H1 (cell line): ENCODE measurements at regions not wholly inside any gene's neighbourhood (a gene's known extent, or its start where the extent isn't known, plus 50 kb on each side); places are given as distances from the start of the nearest gene placed in this dataset.

Experiments
- CTCF ChIA-PET: fragments of 300-600 bp; sonication (Branson Sonifier 250); formaldehyde crosslinking; loops from one replicate; lab custom pipeline; 2021; ENCODE audit not compliant: partially characterized antibody; lab: Charles Lee
- POLR2A ChIA-PET: fragments of 300-600 bp; sonication (Branson Sonifier 250); formaldehyde crosslinking; loops from one replicate; lab custom pipeline; 2021; ENCODE audit warnings: inconsistent platforms; ENCODE audit not compliant: partially characterized antibody; lab: Charles Lee
- DNase-seq, 2 experiments: peaks; one replicate each; pipeline versions ENCODE4 v3.0.0 to v3.0.0-alpha.2; 2010 to 2022; ENCODE audit warnings: low spot score in 2 of 2, low read depth in 1 of 2, mixed read lengths in 1 of 2
- FAIRE-seq: peaks from 2 replicates; lab custom pipeline; 2011; peaks lifted over from hg19 to GRCh38; lab: Jason Lieb, UNC
- H2AFZ ChIP-seq: 2 replicates; pipeline ENCODE4 v1.8.1; 2012; ENCODE audit warnings: low read length, inconsistent platforms
- H2AK5ac ChIP-seq: 2 replicates; pipeline ENCODE4 v1.6.1; 2013; ENCODE audit warnings: low read depth, low read length
- H2BK120ac ChIP-seq: replicated peaks from 2 replicates; pipeline ENCODE3; 2013; ENCODE audit warnings: low read depth, low read length, inconsistent platforms
- H2BK12ac ChIP-seq: 2 replicates; pipeline ENCODE4 v1.6.1; 2013; ENCODE audit warnings: low read depth, low read length
- H2BK15ac ChIP-seq: 2 replicates; pipeline ENCODE4 v1.6.1; 2013; ENCODE audit warnings: low read length
- H2BK20ac ChIP-seq: 2 replicates; pipeline ENCODE4 v1.6.1; 2013; ENCODE audit warnings: low read length
- H2BK5ac ChIP-seq: 2 replicates; pipeline ENCODE4 v1.6.1; 2013; ENCODE audit warnings: low read depth, low read length
- H3K14ac ChIP-seq: 2 replicates; pipeline ENCODE4 v1.6.1; 2013; ENCODE audit warnings: inconsistent platforms; ENCODE audit not compliant: insufficient read length
- H3K18ac ChIP-seq: 2 replicates; pipeline ENCODE4 v1.6.1; 2013; ENCODE audit warnings: low read length; ENCODE audit errors: extremely low read depth
- H3K23ac ChIP-seq: 2 replicates; pipeline ENCODE4 v1.6.1; 2013; ENCODE audit warnings: inconsistent platforms; ENCODE audit not compliant: insufficient read length
- H3K23me2 ChIP-seq: 2 replicates; pipeline ENCODE4 v1.6.1; 2013; ENCODE audit warnings: low read depth, low read length
- H3K27ac ChIP-seq: 2 replicates; pipeline ENCODE4 v1.6.1; 2011; ENCODE audit warnings: low read depth, low read length, inconsistent platforms
- H3K27me3 ChIP-seq, 4 experiments: replicated peaks in 1 of 4; 1 replicate in 1 of 4; 2 replicates in 3 of 4; pipeline versions ENCODE4 v1.6.1 to v1.8.1; 2011 to 2013; ENCODE audit warnings: low read length in 3 of 4, mild to moderate bottlenecking in 3 of 4, inconsistent platforms in 2 of 4, mixed read lengths in 2 of 4, moderate library complexity in 1 of 4; ENCODE audit not compliant: control insufficient read depth in 3 of 4, insufficient read depth in 3 of 4; ENCODE audit errors: extremely low read depth in 1 of 4
- H3K36me3 ChIP-seq, 4 experiments: 2 replicates each; pipeline versions ENCODE4 v1.6.1 to v1.8.1; 2011 to 2013; ENCODE audit warnings: mild to moderate bottlenecking in 4 of 4, low read length in 3 of 4, moderate library complexity in 2 of 4, control low read depth in 1 of 4, inconsistent platforms in 1 of 4; ENCODE audit not compliant: insufficient read depth in 4 of 4, control insufficient read depth in 2 of 4
- H3K4ac ChIP-seq: replicated peaks from 2 replicates; pipeline ENCODE3; 2013; ENCODE audit warnings: low read length, low read depth, mixed read lengths, inconsistent platforms; ENCODE audit not compliant: insufficient read length
- H3K4me1 ChIP-seq, 4 experiments: replicated peaks in 1 of 4; 1 replicate in 1 of 4; 2 replicates in 3 of 4; pipeline versions ENCODE4 v1.6.1 to v1.8.1; 2011 to 2013; ENCODE audit warnings: low read length in 3 of 4, inconsistent platforms in 2 of 4, mixed read lengths in 1 of 4; ENCODE audit not compliant: insufficient read depth in 4 of 4, control insufficient read depth in 3 of 4
- H3K4me2 ChIP-seq, 2 experiments: 2 replicates each; pipeline versions ENCODE4 v1.6.1 to v1.8.1; 2011 to 2013; ENCODE audit warnings: low read depth in 2 of 2, low read length in 2 of 2, control low read depth in 1 of 2, inconsistent platforms in 1 of 2, mild to moderate bottlenecking in 1 of 2; ENCODE audit not compliant: insufficient read depth in 1 of 2
- H3K4me3 ChIP-seq, 4 experiments: fragments of 200-600, 300-600 bp in 1 of 4; sonication (generic), shearing (Covaris generic), sonication (Bioruptor Twin) in 1 of 4; 2 replicates each; pipeline versions ENCODE4 v1.5.1 to v1.8.1; 2011 to 2016; ENCODE audit warnings: low read length in 4 of 4, low read depth in 3 of 4, control low read depth in 2 of 4, inconsistent platforms in 2 of 4, mild to moderate bottlenecking in 2 of 4, mixed read lengths in 1 of 4, moderate library complexity in 1 of 4; ENCODE audit not compliant: insufficient read depth in 2 of 4; ENCODE audit errors: extremely low read depth in 1 of 4
- H3K56ac ChIP-seq: replicated peaks from 2 replicates; pipeline ENCODE3; 2013; ENCODE audit warnings: low read depth, mild to moderate bottlenecking, mixed read lengths, low read length, inconsistent platforms; ENCODE audit not compliant: insufficient read length
- H3K79me1 ChIP-seq: 2 replicates; pipeline ENCODE4 v1.6.1; 2013; ENCODE audit warnings: low read depth, low read length, control low read depth
- H3K79me2 ChIP-seq, 2 experiments: 2 replicates each; pipeline versions ENCODE4 v1.6.1 to v1.8.1; 2012 to 2013; ENCODE audit warnings: low read length in 2 of 2, mild to moderate bottlenecking in 2 of 2, inconsistent platforms in 1 of 2; ENCODE audit not compliant: insufficient read depth in 2 of 2, control insufficient read depth in 1 of 2
- H3K9ac ChIP-seq, 4 experiments: replicated peaks in 1 of 4; 1 replicate in 1 of 4; 2 replicates in 3 of 4; pipeline versions ENCODE4 v1.6.1 to v1.8.1; 2011 to 2013; ENCODE audit warnings: low read depth in 3 of 4, low read length in 3 of 4, control low read depth in 2 of 4, mild to moderate bottlenecking in 2 of 4, moderate library complexity in 2 of 4, inconsistent platforms in 1 of 4; ENCODE audit errors: extremely low read depth in 1 of 4
- H3K9me3 ChIP-seq, 2 experiments: 2 replicates each; pipeline versions ENCODE4 v1.6.1 to v1.8.1; 2012 to 2013; ENCODE audit warnings: mild to moderate bottlenecking in 2 of 2, moderate library complexity in 2 of 2, control low read depth in 1 of 2, inconsistent platforms in 1 of 2, low read depth in 1 of 2, low read length in 1 of 2, mixed read lengths in 1 of 2; ENCODE audit not compliant: insufficient read depth in 2 of 2
- H4K20me1 ChIP-seq, 2 experiments: replicated peaks in 1 of 2; 2 replicates each; pipeline versions ENCODE3 to v1.8.1; 2011 to 2013; ENCODE audit warnings: inconsistent platforms in 2 of 2, low read length in 2 of 2, mild to moderate bottlenecking in 1 of 2; ENCODE audit not compliant: insufficient read depth in 2 of 2, control insufficient read depth in 1 of 2
- H4K5ac ChIP-seq: 2 replicates; pipeline ENCODE4 v1.6.1; 2013; ENCODE audit warnings: low read length, low read depth, mixed read lengths, inconsistent platforms; ENCODE audit not compliant: insufficient read length
- H4K8ac ChIP-seq: 2 replicates; pipeline ENCODE4 v1.8.0; 2013; ENCODE audit warnings: mild to moderate bottlenecking, moderate library complexity, low read length, inconsistent platforms; ENCODE audit not compliant: insufficient read depth; ENCODE audit errors: extremely low read depth
- H4K91ac ChIP-seq: replicated peaks from 2 replicates; pipeline ENCODE3; 2013; ENCODE audit warnings: low read length, mixed read lengths, inconsistent platforms; ENCODE audit not compliant: insufficient read length
- ATF2 ChIP-seq: IDR thresholded peaks from 2 replicates; pipeline ENCODE4 v1.6.1; 2012; ENCODE audit warnings: low read length, inconsistent platforms
- CBX5 ChIP-seq: fragments of 300-800, 300-1000 bp; sonication (generic); IDR thresholded peaks from 2 replicates; pipeline ENCODE4 v1.7.1; 2016; ENCODE audit warnings: antibody characterized with exemption, low read length, low read depth
- CTCF ChIP-seq, 3 experiments: IDR thresholded peaks; 1 replicate in 2 of 3; 2 replicates in 1 of 3; pipeline versions ENCODE4 v1.5.1 to v1.6.1; 2011; ENCODE audit warnings: low read length in 3 of 3, mild to moderate bottlenecking in 3 of 3, inconsistent platforms in 2 of 3, low read depth in 1 of 3, moderate library complexity in 1 of 3; ENCODE audit not compliant: insufficient read depth in 1 of 3; ENCODE audit errors: control extremely low read depth in 1 of 3
- E2F6 ChIP-seq: IDR thresholded peaks from 2 replicates; pipeline ENCODE4 v1.6.1; 2012; ENCODE audit warnings: inconsistent platforms
- MAFK ChIP-seq: IDR thresholded peaks from 2 replicates; pipeline ENCODE4 v1.6.1; 2012; ENCODE audit warnings: low read depth, mild to moderate bottlenecking, improper control_type of control experiment, low read length
- POLR2A ChIP-seq, 2 experiments: IDR thresholded peaks; 1 replicate in 1 of 2; 2 replicates in 1 of 2; pipeline ENCODE4 v1.6.1; 2011; ENCODE audit warnings: low read depth in 2 of 2, low read length in 2 of 2, mild to moderate bottlenecking in 2 of 2; ENCODE audit errors: control extremely low read depth in 1 of 2
- SP1 ChIP-seq: IDR thresholded peaks from 2 replicates; pipeline ENCODE4 v1.6.1; 2011; ENCODE audit warnings: low read depth, low read length
- SRF ChIP-seq: IDR thresholded peaks from 2 replicates; pipeline ENCODE4 v1.6.1; 2011; ENCODE audit warnings: mild to moderate bottlenecking, low read depth, low read length, moderate library complexity
- SUZ12 ChIP-seq: fragments of 200-600 bp; sonication (generic); IDR thresholded peaks from 2 replicates; pipeline ENCODE4 v1.6.1; 2012; ENCODE audit warnings: mild to moderate bottlenecking, inconsistent platforms, low read length, moderate library complexity, mixed read lengths
- WGBS, 2 experiments: shearing (Covaris generic) in 1 of 2; methylation state at CpG; one replicate each; pipeline versions ENCODE4 v1.1.6 to v1.1.7; 2013 to 2015; ENCODE audit warnings: low lambda C conversion rate in 2 of 2, mixed read lengths in 2 of 2, inconsistent platforms in 1 of 2, low coverage in 1 of 2, missing lambda C conversion rate in 1 of 2; ENCODE audit not compliant: insufficient replicate concordance in 2 of 2, insufficient coverage in 1 of 2, insufficient read length in 1 of 2; ENCODE audit errors: extremely low coverage in 1 of 2, missing lambda C conversion rate in 1 of 2; 5-methylcytosine and 5-hydroxymethylcytosine counted together

- Histone ChIP-seq H3K4me1 (peaks cover 0 to 3% (median 0%) of the 10 kb centered on the region in 4 experiments; a peak in 1 of 7 replicates), H2BK15ac (no peak overlapping the region), H3K79me2 (no peaks in the 10 kb centered on the region), H2BK5ac (no peak overlapping the region), H4K20me1 (no peaks in the 10 kb centered on the region), H3K9me3 (peaks cover 0 to 6% of the 10 kb centered on the region in 2 experiments; a peak in 1 of 4 replicates), H4K91ac (no peak overlapping the region), H3K4me2 (no peak overlapping the region), H3K18ac (no peak overlapping the region), H3K36me3 (no peaks in the 10 kb centered on the region; a peak in 1 of 8 replicates), H2BK20ac (no peak overlapping the region), H3K4me3 (no peak overlapping the region), H2AK5ac (no peak overlapping the region), H4K8ac (no peak overlapping the region), H3K56ac (no peak overlapping the region), H3K23me2 (no peaks in the 10 kb centered on the region), H3K27me3 (no peaks in the 10 kb centered on the region), H2BK12ac (no peak overlapping the region), H2AFZ (no peak overlapping the region), H3K79me1 (no peaks in the 10 kb centered on the region), H4K5ac (no peak overlapping the region), H2BK120ac (no peak overlapping the region), H3K4ac (no peak overlapping the region), H3K14ac (no peak overlapping the region), H3K9ac (no peak overlapping the region), H3K23ac (no peak overlapping the region), H3K27ac (no peak overlapping the region)
- POLR2A ChIA-PET, result no interaction called here
- DNase-seq (no peak), FAIRE-seq (no peak)
- CTCF ChIA-PET, result interaction anchor here (1.2 to 3.5 kb wide), 2 partner anchors 14 to 48 kb away, joined by 3 to 16 read pairs; no protein-coding TSS in a partner anchor
- WGBS, 2 experiments, result 85% methylated on average over 3 of the region's 3 CpGs; no CpG with 5 or more reads in 1 of the 2 experiments
- no peak for TF ChIP-seq POLR2A (IDR thresholded peaks at IDR 0.05; ENCODE audit: control extremely low read depth in 1 of 2, low read depth in 2 of 2, low read length in 2 of 2)
- no peak for TF ChIP-seq CTCF (IDR thresholded peaks at IDR 0.05; ENCODE audit: control extremely low read depth in 1 of 3, insufficient read depth in 1 of 3, low read depth in 1 of 3, low read length in 3 of 3)
- no peak for TF ChIP-seq ATF2
- no peak for TF ChIP-seq SP1
- TF ChIP-seq CBX5, result no peak
- TF ChIP-seq SUZ12, result no peak
- TF ChIP-seq MAFK, result no peak
- no peak for TF ChIP-seq E2F6
- TF ChIP-seq SRF, result no peak
Measured at GRCh38 chr4:15182600-15183220, 180.4 kb downstream of the CPEB2 start.
